HCT116 (cell line): ENCODE measurements at regions not wholly inside any gene's neighbourhood (a gene's known extent, or its start where the extent isn't known, plus 50 kb on each side); places are given as distances from the start of the nearest gene placed in this dataset.

Experiments
- ATAC-seq: fragments of 200-7000 bp; cut with Tn5 transposase; 2 replicates; pipeline ENCODE4 v1.9.1; 2020; ENCODE audit warnings: mild to moderate bottlenecking, moderate library complexity
- BruUV-seq: library from RNA; stranded (reverse); fragments of 400-500 nt; replicated peaks from 2 replicates; lab custom pipeline; 2021; lab: Mats Ljungman, UMichigan
- CTCF ChIA-PET: fragments of 300-600 bp; sonication (Branson Sonifier 250); formaldehyde crosslinking; loops from one replicate; lab custom pipeline; 2021; ENCODE audit warnings: antibody characterized with exemption; lab: Charles Lee
- POLR2A ChIA-PET: fragments of 300-600, 350-600 bp; sonication (Branson Sonifier 250); formaldehyde crosslinking; loops from one replicate; lab custom pipeline; 2021; ENCODE audit warnings: antibody characterized with exemption; lab: Charles Lee
- RAD21 ChIA-PET, 2 experiments: fragments of 300-600 bp; sonication (Branson Sonifier 250); formaldehyde crosslinking; loops; one replicate each; lab custom pipeline; 2023; ENCODE audit warnings: low total read pairs in 2 of 2; ENCODE audit not compliant: uncharacterized antibody in 2 of 2, unreplicated experiment in 2 of 2, low non-redundant PET in 1 of 2; lab: Charles Lee
- DNase-seq: peaks from one replicate; pipeline ENCODE4 v3.0.0-alpha.2; 2010; ENCODE audit warnings: low read depth, low spot score
- H2AFZ ChIP-seq: fragments of 200-600 bp; shearing (Covaris generic), sonication (generic); 2 replicates; pipeline ENCODE4 v1.6.1; 2017; ENCODE audit warnings: low read depth, mixed run types, mixed read lengths, antibody characterized with exemption, low read length; ENCODE audit not compliant: poor library complexity, severe bottlenecking
- H3K27ac ChIP-seq: 2 replicates; pipeline ENCODE4 v1.5.1; 2012; ENCODE audit warnings: low read depth, low read length
- H3K27me3 ChIP-seq: fragments of 200-600 bp; sonication (generic); 2 replicates; pipeline ENCODE4 v1.6.1; 2016; ENCODE audit warnings: mixed run types, low read length, mixed read lengths; ENCODE audit not compliant: insufficient read depth
- H3K36me3 ChIP-seq, 2 experiments: fragments of 200-500 bp in 1 of 2; fragments of 200-600 bp in 1 of 2; sonication (Bioruptor generic) in 1 of 2; sonication (generic) in 1 of 2; 2 replicates each; pipeline versions ENCODE4 v1.5.1 to v1.6.1; 2014 to 2016; ENCODE audit warnings: low read length in 2 of 2, inconsistent platforms in 1 of 2, mixed read lengths in 1 of 2, mixed run types in 1 of 2; ENCODE audit not compliant: insufficient read depth in 2 of 2, control insufficient read depth in 1 of 2
- H3K4me1 ChIP-seq, 2 experiments: fragments of 200-600 bp in 1 of 2; sonication (generic) in 1 of 2; 2 replicates each; pipeline versions ENCODE4 v1.5.1 to v1.6.1; 2012 to 2017; ENCODE audit warnings: low read length in 2 of 2, inconsistent platforms in 1 of 2, mild to moderate bottlenecking in 1 of 2, mixed read lengths in 1 of 2, mixed run types in 1 of 2, moderate library complexity in 1 of 2; ENCODE audit not compliant: insufficient read depth in 2 of 2, control insufficient read depth in 1 of 2
- H3K4me2 ChIP-seq: fragments of 200-600 bp; sonication (generic); 2 replicates; pipeline ENCODE4 v1.6.1; 2017; ENCODE audit warnings: mixed run types, low read length, mixed read lengths
- H3K4me3 ChIP-seq, 2 experiments: fragments of 200-600 bp in 1 of 2; sonication (generic) in 1 of 2; replicated peaks in 1 of 2; 2 replicates each; pipeline ENCODE4 v1.5.1; 2011 to 2016; ENCODE audit warnings: low read length in 2 of 2, control low read depth in 1 of 2, low read depth in 1 of 2, mild to moderate bottlenecking in 1 of 2, mixed read lengths in 1 of 2, mixed run types in 1 of 2
- H3K79me2 ChIP-seq: fragments of 200-600 bp; sonication (generic); 2 replicates; pipeline ENCODE4 v1.6.1; 2017; ENCODE audit warnings: mild to moderate bottlenecking, mixed run types, low read length, moderate library complexity, mixed read lengths; ENCODE audit not compliant: insufficient read depth
- H3K9ac ChIP-seq: fragments of 200-600 bp; sonication (generic); 2 replicates; pipeline ENCODE4 v1.6.1; 2016; ENCODE audit warnings: low read length, mixed read lengths
- H3K9me2 ChIP-seq: fragments of 200-600 bp; sonication (generic), shearing (Covaris generic); 2 replicates; pipeline ENCODE4 v1.6.1; 2017; ENCODE audit warnings: mixed run types, mild to moderate bottlenecking, moderate library complexity; ENCODE audit not compliant: insufficient read depth
- H3K9me3 ChIP-seq, 2 experiments: fragments of 200-500 bp in 1 of 2; fragments of 200-600 bp in 1 of 2; sonication (Bioruptor generic) in 1 of 2; sonication (generic) in 1 of 2; 2 replicates each; pipeline ENCODE4 v1.6.1; 2014 to 2017; ENCODE audit warnings: low read length in 2 of 2, mixed read lengths in 2 of 2, inconsistent platforms in 1 of 2, low read depth in 1 of 2, mild to moderate bottlenecking in 1 of 2, mixed run types in 1 of 2, moderate library complexity in 1 of 2; ENCODE audit not compliant: control insufficient read depth in 1 of 2, insufficient read depth in 1 of 2
- H4K20me1 ChIP-seq: fragments of 200-600 bp; sonication (generic), shearing (Covaris generic); 2 replicates; pipeline ENCODE4 v1.6.1; 2017; ENCODE audit warnings: mixed run types, mild to moderate bottlenecking, moderate library complexity; ENCODE audit not compliant: insufficient read depth
- CBX3 ChIP-seq: IDR thresholded peaks from 2 replicates; pipeline ENCODE4 v1.6.1; 2012; ENCODE audit warnings: low read depth
- EGR1 ChIP-seq: IDR thresholded peaks from 2 replicates; pipeline ENCODE4 v1.6.1; 2012; ENCODE audit warnings: low read depth
- ELF1 ChIP-seq: IDR thresholded peaks from 2 replicates; pipeline ENCODE4 v1.6.1; 2012; ENCODE audit warnings: low read depth, borderline replicate concordance
- EZH2 ChIP-seq: fragments of 200-600 bp; sonication (generic); IDR thresholded peaks from 2 replicates; pipeline ENCODE4 v1.6.1; 2017; ENCODE audit warnings: antibody characterized with exemption, mixed run types
- FOSL1 ChIP-seq: IDR thresholded peaks from 2 replicates; pipeline ENCODE4 v1.6.1; 2012; ENCODE audit warnings: low read depth
- JUND ChIP-seq: IDR thresholded peaks from 2 replicates; pipeline ENCODE4 v1.6.1; 2012
- POLR2A ChIP-seq: IDR thresholded peaks from 2 replicates; pipeline ENCODE4 v1.7.0; 2011; ENCODE audit warnings: borderline replicate concordance; ENCODE audit not compliant: insufficient read depth, insufficient read length; ENCODE audit errors: extremely low read depth
- POLR2AphosphoS5 ChIP-seq: IDR thresholded peaks from 2 replicates; pipeline ENCODE4 v1.6.1; 2011; ENCODE audit warnings: mild to moderate bottlenecking, low read depth, low read length, moderate library complexity
- SIN3A ChIP-seq: IDR thresholded peaks from 2 replicates; pipeline ENCODE4 v1.6.1; 2012; ENCODE audit warnings: low read depth
- SP1 ChIP-seq: IDR thresholded peaks from 2 replicates; pipeline ENCODE4 v1.6.1; 2012; ENCODE audit warnings: low read depth
- SRF ChIP-seq: IDR thresholded peaks from 2 replicates; pipeline ENCODE4 v1.6.1; 2012; ENCODE audit warnings: low read depth
- TCF7L2 ChIP-seq: IDR thresholded peaks from 2 replicates; pipeline ENCODE4 v1.7.0; 2011; ENCODE audit warnings: borderline replicate concordance, inconsistent platforms; ENCODE audit not compliant: insufficient read depth, insufficient read length; ENCODE audit errors: extremely low read depth
- YY1 ChIP-seq: IDR thresholded peaks from 2 replicates; pipeline ENCODE4 v1.6.1; 2011; ENCODE audit warnings: low read length, low read depth, moderate library complexity, mild to moderate bottlenecking; ENCODE audit not compliant: insufficient replicate concordance; ENCODE audit errors: extremely low read depth
- ZFX ChIP-seq: fragments of 450-650 bp; IDR thresholded peaks from 2 replicates; pipeline ENCODE4 v1.6.1; 2017
- ZNF274 ChIP-seq: fragments of 200-500 bp; sonication (Bioruptor generic); IDR thresholded peaks from 2 replicates; pipeline ENCODE4 v1.6.1; 2014; ENCODE audit warnings: mild to moderate bottlenecking, low read depth, low read length, inconsistent platforms
- intact Hi-C: fragments of 100-400 bp; cut with micrococcal nuclease; formaldehyde crosslinking; loops from 2 replicates; pipeline ENCODE4 v1.10.0; 2022
- TF ChIP-seq, protein P1 (sequence below): IDR thresholded peaks from 2 replicates; pipeline ENCODE4 v1.6.1; 2011; ENCODE audit warnings: mild to moderate bottlenecking, low read length, moderate library complexity; ENCODE audit not compliant: insufficient replicate concordance; ENCODE audit errors: extremely low read depth
- TF ChIP-seq, protein P2 (sequence below): IDR thresholded peaks from 2 replicates; pipeline ENCODE4 v1.6.1; 2012
- TF ChIP-seq, protein P3 (sequence below): IDR thresholded peaks from 2 replicates; pipeline ENCODE4 v1.6.1; 2012; ENCODE audit warnings: low read depth
- TF ChIP-seq, protein P4 (sequence below): IDR thresholded peaks from 2 replicates; pipeline ENCODE4 v1.6.1; 2012
- TF ChIP-seq, protein P5 (sequence below), 3 experiments: fragments of 200-600 bp in 1 of 3; sonication (generic) in 1 of 3; IDR thresholded peaks in 2 of 3; conservative IDR thresholded peaks in 1 of 3; 2 replicates each; pipeline ENCODE4 v1.5.1; 2012 to 2017; ENCODE audit warnings: low read depth in 2 of 3, low read length in 2 of 3, antibody characterized with exemption in 1 of 3, borderline replicate concordance in 1 of 3, control low read depth in 1 of 3, mild to moderate bottlenecking in 1 of 3, mixed read lengths in 1 of 3, mixed run types in 1 of 3, moderate library complexity in 1 of 3; ENCODE audit not compliant: insufficient read depth in 1 of 3

DNA sequence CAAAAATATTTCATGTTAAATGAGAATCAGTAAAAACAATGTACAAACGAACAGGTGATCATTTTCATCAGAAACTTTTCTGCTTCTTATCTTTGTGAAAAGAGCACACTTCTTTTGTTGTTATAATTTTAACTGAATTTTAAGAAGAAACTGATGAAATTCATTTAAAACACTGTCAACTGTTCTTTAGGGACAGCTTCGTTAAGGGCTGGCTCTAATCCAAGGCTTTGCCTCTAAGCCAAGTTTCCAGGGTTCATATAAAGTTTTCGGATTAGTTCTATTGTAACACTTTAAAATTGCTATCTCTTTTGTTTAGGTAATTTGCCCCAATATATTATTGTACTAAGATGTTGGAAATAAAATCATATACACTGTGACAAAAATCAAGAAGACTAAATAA lies 559.2 kb downstream of the TUSC1 start:
- Histone ChIP-seq H2AFZ (no peak overlapping the region), H3K4me3 (no peak overlapping the region), H3K9ac (no peak overlapping the region), H3K9me2 (no peaks in the 10 kb centered on the region), H4K20me1 (no peaks in the 10 kb centered on the region)
- no peak for TF ChIP-seq FOSL1
- TF ChIP-seq ELF1, result no peak
- TF ChIP-seq YY1, result no peak
- TF ChIP-seq, protein P1, sequence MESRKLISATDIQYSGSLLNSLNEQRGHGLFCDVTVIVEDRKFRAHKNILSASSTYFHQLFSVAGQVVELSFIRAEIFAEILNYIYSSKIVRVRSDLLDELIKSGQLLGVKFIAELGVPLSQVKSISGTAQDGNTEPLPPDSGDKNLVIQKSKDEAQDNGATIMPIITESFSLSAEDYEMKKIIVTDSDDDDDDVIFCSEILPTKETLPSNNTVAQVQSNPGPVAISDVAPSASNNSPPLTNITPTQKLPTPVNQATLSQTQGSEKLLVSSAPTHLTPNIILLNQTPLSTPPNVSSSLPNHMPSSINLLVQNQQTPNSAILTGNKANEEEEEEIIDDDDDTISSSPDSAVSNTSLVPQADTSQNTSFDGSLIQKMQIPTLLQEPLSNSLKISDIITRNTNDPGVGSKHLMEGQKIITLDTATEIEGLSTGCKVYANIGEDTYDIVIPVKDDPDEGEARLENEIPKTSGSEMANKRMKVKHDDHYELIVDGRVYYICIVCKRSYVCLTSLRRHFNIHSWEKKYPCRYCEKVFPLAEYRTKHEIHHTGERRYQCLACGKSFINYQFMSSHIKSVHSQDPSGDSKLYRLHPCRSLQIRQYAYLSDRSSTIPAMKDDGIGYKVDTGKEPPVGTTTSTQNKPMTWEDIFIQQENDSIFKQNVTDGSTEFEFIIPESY, result no peak
- TF ChIP-seq SP1, result no peak
- TF ChIP-seq ZFX, result no peak
- TF ChIP-seq JUND, result no peak
- no peak for TF ChIP-seq SIN3A
- TF ChIP-seq, protein P2, sequence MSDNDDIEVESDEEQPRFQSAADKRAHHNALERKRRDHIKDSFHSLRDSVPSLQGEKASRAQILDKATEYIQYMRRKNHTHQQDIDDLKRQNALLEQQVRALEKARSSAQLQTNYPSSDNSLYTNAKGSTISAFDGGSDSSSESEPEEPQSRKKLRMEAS, result no peak
- TF ChIP-seq, protein P3, sequence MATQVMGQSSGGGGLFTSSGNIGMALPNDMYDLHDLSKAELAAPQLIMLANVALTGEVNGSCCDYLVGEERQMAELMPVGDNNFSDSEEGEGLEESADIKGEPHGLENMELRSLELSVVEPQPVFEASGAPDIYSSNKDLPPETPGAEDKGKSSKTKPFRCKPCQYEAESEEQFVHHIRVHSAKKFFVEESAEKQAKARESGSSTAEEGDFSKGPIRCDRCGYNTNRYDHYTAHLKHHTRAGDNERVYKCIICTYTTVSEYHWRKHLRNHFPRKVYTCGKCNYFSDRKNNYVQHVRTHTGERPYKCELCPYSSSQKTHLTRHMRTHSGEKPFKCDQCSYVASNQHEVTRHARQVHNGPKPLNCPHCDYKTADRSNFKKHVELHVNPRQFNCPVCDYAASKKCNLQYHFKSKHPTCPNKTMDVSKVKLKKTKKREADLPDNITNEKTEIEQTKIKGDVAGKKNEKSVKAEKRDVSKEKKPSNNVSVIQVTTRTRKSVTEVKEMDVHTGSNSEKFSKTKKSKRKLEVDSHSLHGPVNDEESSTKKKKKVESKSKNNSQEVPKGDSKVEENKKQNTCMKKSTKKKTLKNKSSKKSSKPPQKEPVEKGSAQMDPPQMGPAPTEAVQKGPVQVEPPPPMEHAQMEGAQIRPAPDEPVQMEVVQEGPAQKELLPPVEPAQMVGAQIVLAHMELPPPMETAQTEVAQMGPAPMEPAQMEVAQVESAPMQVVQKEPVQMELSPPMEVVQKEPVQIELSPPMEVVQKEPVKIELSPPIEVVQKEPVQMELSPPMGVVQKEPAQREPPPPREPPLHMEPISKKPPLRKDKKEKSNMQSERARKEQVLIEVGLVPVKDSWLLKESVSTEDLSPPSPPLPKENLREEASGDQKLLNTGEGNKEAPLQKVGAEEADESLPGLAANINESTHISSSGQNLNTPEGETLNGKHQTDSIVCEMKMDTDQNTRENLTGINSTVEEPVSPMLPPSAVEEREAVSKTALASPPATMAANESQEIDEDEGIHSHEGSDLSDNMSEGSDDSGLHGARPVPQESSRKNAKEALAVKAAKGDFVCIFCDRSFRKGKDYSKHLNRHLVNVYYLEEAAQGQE, result no peak
- TF ChIP-seq POLR2A, result no peak
- TF ChIP-seq TCF7L2, result no peak
- no peak for TF ChIP-seq SRF
- TF ChIP-seq EZH2, result no peak
- no peak for TF ChIP-seq ZNF274
- TF ChIP-seq EGR1, result no peak
- no peak for TF ChIP-seq CBX3
- TF ChIP-seq, protein P4, sequence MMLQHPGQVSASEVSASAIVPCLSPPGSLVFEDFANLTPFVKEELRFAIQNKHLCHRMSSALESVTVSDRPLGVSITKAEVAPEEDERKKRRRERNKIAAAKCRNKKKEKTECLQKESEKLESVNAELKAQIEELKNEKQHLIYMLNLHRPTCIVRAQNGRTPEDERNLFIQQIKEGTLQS, result no peak
- TF ChIP-seq, protein P5, sequence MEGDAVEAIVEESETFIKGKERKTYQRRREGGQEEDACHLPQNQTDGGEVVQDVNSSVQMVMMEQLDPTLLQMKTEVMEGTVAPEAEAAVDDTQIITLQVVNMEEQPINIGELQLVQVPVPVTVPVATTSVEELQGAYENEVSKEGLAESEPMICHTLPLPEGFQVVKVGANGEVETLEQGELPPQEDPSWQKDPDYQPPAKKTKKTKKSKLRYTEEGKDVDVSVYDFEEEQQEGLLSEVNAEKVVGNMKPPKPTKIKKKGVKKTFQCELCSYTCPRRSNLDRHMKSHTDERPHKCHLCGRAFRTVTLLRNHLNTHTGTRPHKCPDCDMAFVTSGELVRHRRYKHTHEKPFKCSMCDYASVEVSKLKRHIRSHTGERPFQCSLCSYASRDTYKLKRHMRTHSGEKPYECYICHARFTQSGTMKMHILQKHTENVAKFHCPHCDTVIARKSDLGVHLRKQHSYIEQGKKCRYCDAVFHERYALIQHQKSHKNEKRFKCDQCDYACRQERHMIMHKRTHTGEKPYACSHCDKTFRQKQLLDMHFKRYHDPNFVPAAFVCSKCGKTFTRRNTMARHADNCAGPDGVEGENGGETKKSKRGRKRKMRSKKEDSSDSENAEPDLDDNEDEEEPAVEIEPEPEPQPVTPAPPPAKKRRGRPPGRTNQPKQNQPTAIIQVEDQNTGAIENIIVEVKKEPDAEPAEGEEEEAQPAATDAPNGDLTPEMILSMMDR (IDR thresholded peaks at IDR 0.05 in 2 of 3, conservative IDR thresholded peaks at IDR 0.05 in 1 of 3; ENCODE audit: borderline replicate concordance in 1 of 3, insufficient read depth in 1 of 3, low read depth in 2 of 3, low read length in 2 of 3), result no peak
- no peak for TF ChIP-seq POLR2AphosphoS5
- TF ChIP-seq, all 23 proteins: peak for 0
- intact Hi-C loops, result no loop called here
- no TSS peak for BruUV-seq
- Histone ChIP-seq H3K4me1 (no peaks in the 10 kb centered on the region), H3K4me2 (no peak overlapping the region), H3K36me3 (no peaks in the 10 kb centered on the region), H3K9me3 (peaks cover 0 to 9% of the 10 kb centered on the region in 2 experiments; a peak in 2 of 4 replicates), H3K27me3 (no peaks in the 10 kb centered on the region), H3K27ac (no peak overlapping the region), H3K79me2 (no peaks in the 10 kb centered on the region)
- ChIA-PET RAD21 (no interaction called here), CTCF (no interaction called here), POLR2A (no interaction called here)
- DNase-seq (no peak), ATAC-seq (no peak)
